ENCODE measurements at regions not wholly inside any gene's neighbourhood (a gene's known extent, or its start where the extent isn't known, plus 50 kb on each side); places are given as distances from the start of the nearest gene placed in this dataset.
"Not testable (repeated sequence)": the region's sequence is repeated elsewhere in the genome, so short reads cannot be mapped to it uniquely, and the experiment has no call there.

GRCh38 chr14:85344847-85345570 lies 184.9 kb upstream of the FLRT2 start:
- Histone ChIP-seq H4K91ac (ENCODE audit: low read length) (no peak overlapping the region), H3K27me3 (ENCODE audit: control insufficient read depth in 1 of 2, insufficient read depth in 1 of 2, low read length in 2 of 2) (no peaks in the 10 kb centered on the region), H2BK120ac (ENCODE audit: low read depth, low read length) (no peak overlapping the region), H2AK5ac (ENCODE audit: low read length, severe bottlenecking) (no peak overlapping the region), H2BK5ac (ENCODE audit: low read depth, low read length, poor library complexity, severe bottlenecking) (no peak overlapping the region), H2BK12ac (ENCODE audit: low read length in 2 of 2) (no peak overlapping the region), H3K4me3 (ENCODE audit: insufficient read depth in 1 of 2, low read depth in 1 of 2, low read length in 2 of 2) (no peak overlapping the region), H3K18ac (ENCODE audit: low read depth in 1 of 2, low read length in 2 of 2) (no peak overlapping the region), H2BK15ac (ENCODE audit: low read depth, poor library complexity, severe bottlenecking) (no peak overlapping the region), H3K14ac (ENCODE audit: low read length in 2 of 2) (no peak overlapping the region), H3K4ac (ENCODE audit: low read depth in 1 of 2, low read length in 2 of 2) (no peak overlapping the region), H3K36me3 (ENCODE audit: control insufficient read depth in 1 of 2, insufficient read depth in 2 of 2, low read depth in 1 of 2, low read length in 2 of 2) (no peaks in the 10 kb centered on the region), H3K23ac (ENCODE audit: low read length in 2 of 2) (no peak overlapping the region), H4K8ac (ENCODE audit: low read length) (no peak overlapping the region), H3K9ac (ENCODE audit: low read length) (no peak overlapping the region), H3K4me1 (ENCODE audit: control insufficient read depth, insufficient read depth, low read depth, low read length) (no peaks in the 10 kb centered on the region), H2AFZ (ENCODE audit: low read depth, low read length) (no peak overlapping the region), H3K9me3 (ENCODE audit: control insufficient read depth, low read length) (no peaks in the 10 kb centered on the region), H3K4me2 (ENCODE audit: low read length, poor library complexity, severe bottlenecking) (no peak overlapping the region), H3K27ac (ENCODE audit: low read length, poor library complexity, severe bottlenecking) (no peak overlapping the region), H3K79me1 (replicated peaks; ENCODE audit: low read length, poor library complexity, severe bottlenecking) (no peaks in the 10 kb centered on the region)
- no peak for DNase-seq
- WGBS = 100% methylated on average over 1 of the region's 6 CpGs

GRCh38 chr14:85350667-85351066 lies 179.3 kb upstream of the FLRT2 start:
- H2BK15ac ChIP-seq (ENCODE audit: low read depth, poor library complexity, severe bottlenecking) = no peak overlapping the region
- H3K79me1 ChIP-seq (replicated peaks; ENCODE audit: low read length, poor library complexity, severe bottlenecking) = no peaks in the 10 kb centered on the region
- no peak overlapping the region for H2BK12ac ChIP-seq (ENCODE audit: low read length in 2 of 2)
- H3K4me3 ChIP-seq (ENCODE audit: insufficient read depth in 1 of 2, low read depth in 1 of 2, low read length in 2 of 2) = no peak overlapping the region
- H3K4ac ChIP-seq (ENCODE audit: low read depth in 1 of 2, low read length in 2 of 2) = no peak overlapping the region
- no peak overlapping the region for H3K18ac ChIP-seq (ENCODE audit: low read depth in 1 of 2, low read length in 2 of 2)
- no peak overlapping the region for H3K14ac ChIP-seq (ENCODE audit: low read length in 2 of 2)
- no peak overlapping the region for H2AK5ac ChIP-seq (ENCODE audit: low read length, severe bottlenecking)
- no peak overlapping the region for H4K8ac ChIP-seq (ENCODE audit: low read length)
- no peak overlapping the region for H2BK120ac ChIP-seq (ENCODE audit: low read depth, low read length)
- no peak overlapping the region for H4K91ac ChIP-seq (ENCODE audit: low read length)
- H3K23ac ChIP-seq (ENCODE audit: low read length in 2 of 2) = no peak overlapping the region
- 91% methylated on average over 3 of the region's 3 CpGs for WGBS
- H3K9ac ChIP-seq (ENCODE audit: low read length) = no peak overlapping the region
- no peaks in the 10 kb centered on the region for H3K27me3 ChIP-seq (ENCODE audit: control insufficient read depth in 1 of 2, insufficient read depth in 1 of 2, low read length in 2 of 2)
- DNase-seq = no peak
- H3K4me1 ChIP-seq (ENCODE audit: control insufficient read depth, insufficient read depth, low read depth, low read length) = no peaks in the 10 kb centered on the region
- H2AFZ ChIP-seq (ENCODE audit: low read depth, low read length) = no peak overlapping the region
- H2BK5ac ChIP-seq (ENCODE audit: low read depth, low read length, poor library complexity, severe bottlenecking) = no peak overlapping the region
- no peaks in the 10 kb centered on the region for H3K36me3 ChIP-seq (ENCODE audit: control insufficient read depth in 1 of 2, insufficient read depth in 2 of 2, low read depth in 1 of 2, low read length in 2 of 2)
- no peak overlapping the region for H3K4me2 ChIP-seq (ENCODE audit: low read length, poor library complexity, severe bottlenecking)
- no peak overlapping the region for H3K27ac ChIP-seq (ENCODE audit: low read length, poor library complexity, severe bottlenecking)
- H3K9me3 ChIP-seq (ENCODE audit: control insufficient read depth, low read length) = peaks cover 14% of the 10 kb centered on the region

GRCh38 chr14:85352588-85352987 lies 177.4 kb upstream of the FLRT2 start:
- H3K18ac ChIP-seq (ENCODE audit: low read depth in 1 of 2, low read length in 2 of 2); H2BK5ac ChIP-seq (ENCODE audit: low read depth, low read length, poor library complexity, severe bottlenecking); H3K27me3 ChIP-seq (ENCODE audit: control insufficient read depth in 1 of 2, insufficient read depth in 1 of 2, low read length in 2 of 2); H2BK12ac ChIP-seq (ENCODE audit: low read length in 2 of 2); H3K23ac ChIP-seq (ENCODE audit: low read length in 2 of 2); H2BK120ac ChIP-seq (ENCODE audit: low read depth, low read length); H2AK5ac ChIP-seq (ENCODE audit: low read length, severe bottlenecking); H3K14ac ChIP-seq (ENCODE audit: low read length in 2 of 2); H3K4me3 ChIP-seq (ENCODE audit: insufficient read depth in 1 of 2, low read depth in 1 of 2, low read length in 2 of 2); H3K4me1 ChIP-seq (ENCODE audit: control insufficient read depth, insufficient read depth, low read depth, low read length); H3K4ac ChIP-seq (ENCODE audit: low read depth in 1 of 2, low read length in 2 of 2); DNase-seq; H3K79me1 ChIP-seq (replicated peaks; ENCODE audit: low read length, poor library complexity, severe bottlenecking); H3K4me2 ChIP-seq (ENCODE audit: low read length, poor library complexity, severe bottlenecking); H3K9ac ChIP-seq (ENCODE audit: low read length); H2BK15ac ChIP-seq (ENCODE audit: low read depth, poor library complexity, severe bottlenecking); H2AFZ ChIP-seq (ENCODE audit: low read depth, low read length); H4K8ac ChIP-seq (ENCODE audit: low read length); H3K36me3 ChIP-seq (ENCODE audit: control insufficient read depth in 1 of 2, insufficient read depth in 2 of 2, low read depth in 1 of 2, low read length in 2 of 2); H3K27ac ChIP-seq (ENCODE audit: low read length, poor library complexity, severe bottlenecking); H4K91ac ChIP-seq (ENCODE audit: low read length): not testable (repeated sequence)
- H3K9me3 ChIP-seq (ENCODE audit: control insufficient read depth, low read length) = peaks cover 14% of the 10 kb centered on the region
- WGBS = 97% methylated on average over 22 of the region's 26 CpGs

GRCh38 chr14:85357120-85357519 lies 172.8 kb upstream of the FLRT2 start:
- Histone ChIP-seq H3K14ac (ENCODE audit: low read length in 2 of 2) (no peak overlapping the region), H3K18ac (ENCODE audit: low read depth in 1 of 2, low read length in 2 of 2) (no peak overlapping the region), H3K36me3 (ENCODE audit: control insufficient read depth in 1 of 2, insufficient read depth in 2 of 2, low read depth in 1 of 2, low read length in 2 of 2) (no peaks in the 10 kb centered on the region), H2AFZ (ENCODE audit: low read depth, low read length) (no peak overlapping the region), H2BK120ac (ENCODE audit: low read depth, low read length) (no peak overlapping the region), H3K23ac (ENCODE audit: low read length in 2 of 2) (no peak overlapping the region), H4K8ac (ENCODE audit: low read length) (no peak overlapping the region), H4K91ac (ENCODE audit: low read length) (no peak overlapping the region), H3K4me1 (ENCODE audit: control insufficient read depth, insufficient read depth, low read depth, low read length) (no peaks in the 10 kb centered on the region), H3K4me3 (ENCODE audit: insufficient read depth in 1 of 2, low read depth in 1 of 2, low read length in 2 of 2) (no peak overlapping the region), H3K79me1 (replicated peaks; ENCODE audit: low read length, poor library complexity, severe bottlenecking) (no peaks in the 10 kb centered on the region), H2BK5ac (ENCODE audit: low read depth, low read length, poor library complexity, severe bottlenecking) (no peak overlapping the region), H3K27me3 (ENCODE audit: control insufficient read depth in 1 of 2, insufficient read depth in 1 of 2, low read length in 2 of 2) (no peaks in the 10 kb centered on the region), H3K4me2 (ENCODE audit: low read length, poor library complexity, severe bottlenecking) (no peak overlapping the region), H2BK15ac (ENCODE audit: low read depth, poor library complexity, severe bottlenecking) (no peak overlapping the region), H3K27ac (ENCODE audit: low read length, poor library complexity, severe bottlenecking) (no peak overlapping the region), H3K4ac (ENCODE audit: low read depth in 1 of 2, low read length in 2 of 2) (no peak overlapping the region), H3K9ac (ENCODE audit: low read length) (no peak overlapping the region), H3K9me3 (ENCODE audit: control insufficient read depth, low read length) (peaks cover 14% of the 10 kb centered on the region), H2AK5ac (ENCODE audit: low read length, severe bottlenecking) (no peak overlapping the region), H2BK12ac (ENCODE audit: low read length in 2 of 2) (no peak overlapping the region)
- 91% methylated on average over 5 of the region's 5 CpGs for WGBS
- DNase-seq = no peak
